CD4-positive, alpha-beta T cell treated with Interleukin-15 for 4 hours (primary cell): ENCODE measurements at regions not wholly inside any gene's neighbourhood (a gene's known extent, or its start where the extent isn't known, plus 50 kb on each side); places are given as distances from the start of the nearest gene placed in this dataset.

ENCODE experiments used
- DNase-seq: peaks from one replicate; pipeline ENCODE4 v3.0.0-alpha.2; 2020; ENCODE audit warnings: low spot score

DNA sequence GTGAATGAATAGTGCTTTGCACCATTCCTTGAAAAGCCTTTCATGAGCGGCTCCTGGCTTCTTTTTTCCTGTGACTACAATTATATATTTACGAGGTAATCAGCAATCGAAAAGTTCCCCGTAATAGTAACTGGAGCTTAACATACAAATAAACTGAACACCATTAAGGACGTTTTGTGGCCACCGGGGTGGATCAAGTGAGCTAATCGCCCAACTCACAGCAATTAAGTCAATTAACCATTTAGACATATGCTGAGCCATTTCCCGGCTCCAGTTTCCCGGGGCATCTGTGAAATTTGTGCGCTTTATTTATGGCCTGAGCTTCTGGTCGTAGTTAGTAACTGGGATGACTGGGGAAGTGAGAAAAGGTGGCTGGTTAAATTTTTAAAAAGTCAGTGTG is 465.2 kb downstream of the MIAT start:
- no peak for DNase-seq

DNA sequence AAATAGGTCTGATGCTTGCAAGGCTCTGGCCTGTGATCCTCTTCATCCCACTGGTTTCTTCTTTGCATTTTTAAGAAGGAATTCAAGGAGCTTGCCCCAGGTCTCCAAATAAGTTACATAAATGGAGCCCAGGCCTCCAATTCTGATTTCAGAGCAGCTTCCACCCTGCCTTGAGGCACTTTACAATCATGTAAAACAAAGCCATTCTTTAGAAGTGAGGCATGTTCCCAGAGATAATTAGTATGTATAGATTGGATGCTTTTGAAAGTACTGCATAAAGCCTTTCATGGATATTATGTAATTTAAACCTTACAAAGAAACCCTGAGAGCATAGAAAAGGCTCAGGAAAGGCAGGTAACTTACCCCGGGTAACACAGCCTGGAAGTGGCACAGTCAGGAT is 466.5 kb downstream of the MIAT start:
- DNase-seq: no peak

DNA sequence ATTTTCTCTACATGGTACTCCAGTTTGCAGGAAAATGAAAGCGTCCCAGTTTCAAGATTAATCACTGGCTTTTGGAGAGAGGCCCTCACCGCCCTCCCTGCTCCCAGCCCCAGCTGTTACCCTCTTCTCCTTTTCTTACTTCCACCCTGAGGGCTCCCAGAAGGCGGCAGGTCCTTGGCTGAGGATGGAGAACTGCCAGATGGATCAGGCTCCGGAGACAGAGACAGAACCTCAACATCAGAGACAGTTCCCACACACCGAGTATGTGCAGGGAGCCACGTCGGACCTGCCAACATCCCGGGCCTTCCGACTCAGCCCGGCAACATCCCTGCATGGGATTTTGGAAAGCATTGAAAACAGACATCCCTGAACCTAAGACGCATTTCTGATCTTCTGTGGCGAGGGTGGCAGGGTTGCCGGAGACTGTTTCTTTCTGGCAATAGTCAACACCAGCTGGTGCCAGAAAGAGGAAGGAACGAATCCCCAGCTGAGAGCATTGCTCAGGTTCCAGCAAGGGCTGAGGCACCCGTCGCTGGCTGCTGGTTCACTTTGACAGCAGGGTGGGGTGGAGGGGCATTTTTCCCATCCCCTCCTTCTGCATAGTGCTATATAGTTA is 467.1 kb downstream of the MIAT start:
- no peak for DNase-seq

DNA sequence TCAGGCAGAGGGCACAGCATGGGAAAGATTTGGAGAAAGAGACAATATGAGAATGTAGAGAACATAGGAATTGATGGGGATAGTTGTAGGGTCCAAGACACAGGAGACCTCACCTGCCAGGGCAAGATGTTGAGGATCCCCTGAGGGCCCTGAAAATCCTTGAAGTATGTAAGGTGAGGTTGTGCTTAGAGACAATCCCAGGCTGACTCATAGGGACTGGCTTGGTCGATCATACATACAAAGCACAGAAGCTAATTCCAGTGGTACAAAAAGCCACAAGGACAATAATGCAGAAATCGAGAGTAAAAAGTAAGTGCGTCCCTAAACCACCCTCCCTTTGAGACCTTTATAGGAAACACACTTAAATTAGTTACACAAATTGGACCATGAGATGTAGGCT is 468.2 kb downstream of the MIAT start:
- no peak for DNase-seq

DNA sequence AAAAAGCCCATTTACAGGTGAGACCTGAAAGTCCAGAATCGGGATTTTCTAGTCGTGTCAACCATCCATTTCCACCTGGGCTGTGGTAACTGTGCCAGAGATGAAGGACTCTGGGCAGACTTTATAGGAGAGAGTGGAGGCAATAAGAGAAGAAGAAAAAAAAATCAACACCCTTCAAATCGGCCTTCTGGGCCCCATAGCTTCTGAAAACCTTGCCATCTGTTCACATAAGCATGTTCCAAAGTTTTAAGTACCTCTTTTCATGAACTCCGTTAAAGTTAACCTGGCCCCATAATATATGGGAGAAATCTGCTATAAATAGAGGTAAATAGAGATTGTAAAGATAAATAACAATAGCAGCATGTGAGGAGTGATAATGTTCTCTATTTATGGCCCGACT is 470.5 kb downstream of the MIAT start:
- no peak for DNase-seq

DNA sequence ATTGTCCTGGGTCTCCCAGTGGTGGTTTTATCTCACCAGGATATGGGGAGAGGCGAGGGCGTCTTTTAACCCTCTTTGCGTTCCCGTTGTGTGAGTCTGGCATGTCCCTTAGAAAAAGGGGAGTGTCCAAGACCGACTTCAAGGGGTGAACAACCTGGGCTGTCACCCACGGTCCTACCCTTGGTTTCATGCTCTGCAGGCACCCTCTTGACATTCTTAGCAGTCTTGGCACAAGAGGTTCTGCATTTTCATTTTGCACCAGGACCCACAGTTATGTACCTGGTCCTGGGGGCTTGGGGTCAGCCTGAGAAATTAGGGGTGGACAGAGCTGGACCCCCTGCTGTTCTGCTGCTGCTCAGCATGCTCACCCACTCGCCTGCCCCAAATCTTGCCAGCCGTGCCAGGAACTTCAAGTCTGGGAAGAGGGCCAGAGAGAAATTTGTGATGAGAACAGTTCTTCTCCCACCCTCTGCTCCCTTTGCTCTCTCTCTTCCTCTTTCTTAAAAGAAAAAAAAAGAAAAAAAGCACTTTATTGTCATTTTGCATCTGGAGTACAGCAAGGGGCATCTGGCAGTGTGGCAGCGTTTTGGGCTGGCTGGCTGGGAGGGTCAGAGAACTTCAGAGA is 471.2 kb downstream of the MIAT start:
- DNase-seq: no peak

DNA sequence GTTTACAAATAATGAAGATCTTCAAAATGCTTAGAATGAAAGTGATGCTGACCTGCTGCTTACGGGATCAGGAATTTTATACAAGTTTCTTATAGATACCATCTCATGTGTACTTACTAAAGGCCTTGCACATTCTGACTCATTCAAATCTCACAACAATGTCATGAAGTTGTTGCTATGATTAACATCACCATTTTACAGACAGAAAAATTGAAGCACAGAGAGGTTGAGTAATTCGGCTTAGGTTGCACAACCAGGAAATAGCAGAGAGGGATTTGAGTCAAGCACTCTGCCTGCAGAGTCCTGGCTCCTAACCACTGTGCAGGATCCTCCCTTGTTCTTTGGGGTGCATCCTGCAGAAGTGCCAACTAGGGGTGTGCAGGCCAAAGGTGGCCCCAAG is 471.9 kb downstream of the MIAT start:
- no peak for DNase-seq

DNA sequence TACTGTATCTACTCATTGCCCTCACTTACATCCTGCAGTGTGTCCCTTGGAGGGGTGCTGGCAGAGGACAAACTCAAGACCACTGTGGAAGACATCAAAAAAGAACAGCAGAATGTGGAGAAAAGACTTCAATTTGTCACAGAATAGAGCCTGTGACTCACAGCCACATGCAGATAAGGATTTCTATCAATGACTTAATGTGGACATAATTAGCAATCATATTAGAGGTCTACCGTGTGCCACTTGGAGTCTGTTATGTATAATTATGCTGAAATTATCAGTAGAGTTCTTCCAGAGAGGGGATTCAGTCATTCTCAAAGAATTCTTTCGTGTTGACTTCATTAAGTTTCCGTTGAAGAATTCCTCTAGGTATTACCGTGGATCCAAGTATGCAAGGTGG is 473.5 kb downstream of the MIAT start:
- no peak for DNase-seq

DNA sequence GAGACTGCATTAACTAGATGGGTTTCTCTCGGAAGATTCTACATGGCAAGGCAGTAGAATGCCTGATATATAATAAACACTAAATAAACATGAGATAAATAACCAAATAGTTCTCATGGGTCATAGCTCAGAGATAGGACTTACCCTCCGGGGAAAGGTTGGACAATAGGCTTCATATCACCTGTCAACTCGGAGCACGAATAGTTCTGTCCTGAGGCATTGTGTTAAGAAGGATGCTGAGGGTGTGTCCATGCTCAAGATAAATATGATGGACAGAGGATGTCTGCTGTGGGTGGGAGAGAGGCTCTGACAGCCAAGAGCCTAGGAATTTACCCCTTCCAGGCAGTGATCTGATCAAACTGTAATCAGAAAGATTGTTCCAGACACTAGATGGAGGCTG is 474.0 kb downstream of the MIAT start:
- DNase-seq: no peak

DNA sequence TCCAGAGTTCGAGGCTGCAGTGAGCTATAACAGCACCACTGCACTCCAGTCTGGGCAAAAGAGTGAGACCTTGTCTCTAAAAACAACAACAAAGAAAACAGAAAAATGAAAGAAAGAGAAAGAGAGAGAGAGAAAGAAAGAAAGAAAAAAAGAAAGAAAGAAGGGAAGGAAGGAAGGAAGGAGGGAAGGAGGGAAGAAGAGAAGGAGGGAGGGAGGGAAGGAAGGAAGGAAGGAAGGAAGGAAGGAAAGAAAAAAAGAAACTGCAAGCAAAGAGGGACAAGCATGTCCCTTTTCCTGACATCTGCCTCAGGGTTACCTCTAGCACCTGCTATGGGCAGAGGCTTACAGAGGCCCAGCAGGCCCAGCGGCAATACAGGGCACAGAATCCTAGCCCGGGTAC is 475.0 kb downstream of the MIAT start:
- DNase-seq: no peak

DNA sequence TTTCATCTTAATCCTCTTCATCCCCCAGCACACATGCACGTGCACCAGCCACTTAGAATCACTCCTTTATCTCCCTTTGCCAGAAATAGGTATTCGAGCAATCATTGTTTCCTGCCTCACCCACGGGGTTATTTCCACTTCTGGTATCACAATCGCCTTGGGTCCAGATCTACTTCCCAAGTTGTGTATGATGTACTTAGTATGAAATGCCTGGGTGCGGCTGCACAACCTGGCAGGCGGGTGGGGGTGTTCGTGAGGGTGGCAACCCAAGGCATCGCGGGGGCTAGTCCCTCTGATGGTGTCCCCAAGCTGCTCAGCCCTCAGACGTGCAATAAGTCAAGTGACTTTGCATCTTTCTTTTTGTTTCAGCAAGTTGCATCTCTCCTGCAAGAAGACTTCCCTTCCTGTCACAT is 475.6 kb downstream of the MIAT start:
- no peak for DNase-seq

DNA sequence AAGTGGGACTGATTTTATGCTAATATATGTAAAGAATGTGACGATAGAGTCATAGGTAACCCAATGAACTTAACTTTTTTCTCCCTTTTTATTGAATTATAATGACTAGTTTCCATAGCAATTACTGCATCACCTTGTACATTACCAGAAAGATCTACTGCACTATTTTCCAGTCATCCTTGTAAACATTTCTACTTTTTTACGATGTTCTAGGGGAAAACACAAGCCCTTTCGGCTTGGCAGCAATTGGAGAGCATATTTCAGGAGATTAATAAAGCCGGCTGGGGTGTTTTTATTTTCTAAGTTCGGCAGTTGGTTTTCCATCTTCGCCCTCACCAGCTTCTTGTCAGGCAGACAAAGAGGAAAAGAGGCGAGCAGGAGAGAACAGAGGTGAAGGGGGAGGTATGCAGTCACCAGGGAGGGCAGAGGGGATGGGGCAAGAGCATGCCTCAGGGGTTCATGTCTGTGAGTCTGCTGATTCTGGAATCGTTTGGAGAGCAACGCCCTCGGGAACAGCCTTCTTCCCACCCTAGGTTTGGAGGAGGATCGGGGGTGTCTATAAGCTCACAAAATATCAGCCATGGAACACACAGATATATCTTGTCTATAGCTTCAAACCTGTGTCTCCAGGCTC is 476.4 kb downstream of the MIAT start:
- no peak for DNase-seq

DNA sequence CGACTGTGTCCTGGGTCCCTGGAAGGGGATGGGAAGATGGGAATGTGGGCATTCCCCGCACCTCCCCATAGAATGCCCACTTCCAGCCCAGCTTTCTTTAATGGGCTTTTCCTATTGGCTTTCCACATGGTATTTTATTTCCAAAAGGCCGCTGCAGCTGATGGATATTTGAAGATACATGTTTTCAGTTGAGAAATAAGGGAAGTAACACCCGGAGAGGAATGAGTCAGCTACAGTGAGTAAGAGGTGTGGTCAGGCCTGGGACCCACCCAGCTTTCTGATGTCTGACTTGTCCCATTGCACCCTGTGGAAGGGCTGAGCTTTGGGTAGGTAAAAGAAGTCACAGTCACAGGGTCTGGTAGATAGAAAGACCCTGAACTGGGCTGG is 476.9 kb downstream of the MIAT start:
- no peak for DNase-seq

DNA sequence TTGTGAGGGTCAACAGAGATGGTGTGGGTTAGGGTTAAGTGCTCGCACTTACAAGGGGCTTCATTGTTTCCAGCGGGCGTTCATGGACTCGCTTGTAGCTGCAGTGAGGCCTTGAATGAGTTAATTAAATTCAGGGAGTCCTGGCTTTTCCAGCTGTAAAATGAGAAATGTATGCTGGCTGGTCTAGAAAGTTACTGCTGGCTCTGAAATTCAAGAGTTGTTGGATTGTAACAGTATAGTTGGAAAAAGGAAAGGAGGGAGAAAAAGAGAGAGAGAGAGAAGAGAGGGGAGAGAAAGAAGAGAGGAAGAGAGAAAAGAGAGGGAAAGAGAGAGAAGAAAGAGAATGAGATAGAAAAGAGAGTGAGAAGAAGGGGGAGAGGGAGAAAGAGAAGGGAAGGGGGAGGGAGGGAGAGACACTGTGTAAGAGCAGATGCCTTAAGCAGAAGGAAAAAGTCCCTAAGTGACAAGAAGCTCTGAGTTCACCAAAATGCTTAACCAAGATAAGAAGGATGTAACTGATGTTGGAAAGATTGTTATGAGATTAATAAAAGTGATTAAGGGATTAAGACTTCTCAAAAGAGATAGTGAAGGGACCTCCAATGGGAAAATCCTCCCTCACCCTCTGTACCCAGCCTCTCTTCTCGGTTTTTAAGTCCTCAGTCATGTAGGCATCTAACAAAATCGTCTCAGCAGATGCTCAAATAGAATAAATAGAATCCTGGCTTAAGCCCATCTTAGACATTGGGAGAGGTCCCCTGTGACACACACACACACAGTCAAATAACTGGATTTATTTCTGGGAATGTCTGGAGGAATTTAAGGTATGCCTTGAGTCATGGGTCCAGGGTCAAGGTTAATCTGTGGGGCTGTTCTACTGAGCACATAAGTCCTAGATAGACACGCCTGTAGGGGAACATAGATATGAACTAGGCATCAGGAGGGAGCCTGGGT is 477.9 kb downstream of the MIAT start:
- no peak for DNase-seq

DNA sequence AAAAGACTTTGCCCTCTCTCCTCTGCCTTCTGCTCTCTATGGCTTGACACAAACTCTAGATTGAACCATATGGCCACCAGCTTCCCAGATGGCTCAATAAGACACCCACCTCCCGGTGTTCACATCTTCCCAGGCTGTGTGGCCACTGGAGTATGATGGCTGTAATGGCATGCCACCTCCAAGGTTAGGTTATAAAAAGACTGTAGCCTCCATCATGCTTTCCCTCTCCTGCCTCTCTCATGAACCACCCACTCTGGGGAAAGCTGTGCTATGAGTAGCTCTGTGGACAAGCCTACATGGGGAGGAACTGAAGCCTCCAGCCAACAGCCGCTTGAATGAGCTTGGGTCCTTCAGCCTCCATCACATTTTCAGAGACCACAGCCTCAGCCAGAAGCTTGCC is 479.2 kb downstream of the MIAT start:
- DNase-seq: no peak

DNA sequence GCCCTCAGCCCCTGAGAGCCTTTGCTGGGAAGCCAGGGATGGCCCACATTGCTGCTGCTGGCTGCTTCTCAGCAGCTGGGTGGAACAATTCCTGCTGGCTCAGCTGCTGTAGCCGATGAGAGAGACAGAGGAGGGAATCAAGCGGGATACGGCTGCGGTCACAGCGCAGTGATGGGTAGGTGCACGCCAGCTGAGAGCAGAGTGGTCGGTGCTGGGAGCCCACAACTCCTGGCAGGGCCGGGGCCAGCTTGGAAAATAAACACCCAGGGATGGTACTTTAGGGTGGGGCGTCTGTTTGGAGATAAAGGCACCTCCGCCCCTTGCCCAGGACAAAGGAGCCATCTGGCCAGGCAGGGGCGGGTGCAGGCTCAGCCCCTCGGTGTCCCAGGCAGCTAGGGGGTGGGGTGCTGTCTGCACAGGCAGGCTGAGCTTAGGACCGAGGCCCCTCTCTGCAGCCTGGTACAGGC is 480.5 kb downstream of the MIAT start:
- DNase-seq: no peak

DNA sequence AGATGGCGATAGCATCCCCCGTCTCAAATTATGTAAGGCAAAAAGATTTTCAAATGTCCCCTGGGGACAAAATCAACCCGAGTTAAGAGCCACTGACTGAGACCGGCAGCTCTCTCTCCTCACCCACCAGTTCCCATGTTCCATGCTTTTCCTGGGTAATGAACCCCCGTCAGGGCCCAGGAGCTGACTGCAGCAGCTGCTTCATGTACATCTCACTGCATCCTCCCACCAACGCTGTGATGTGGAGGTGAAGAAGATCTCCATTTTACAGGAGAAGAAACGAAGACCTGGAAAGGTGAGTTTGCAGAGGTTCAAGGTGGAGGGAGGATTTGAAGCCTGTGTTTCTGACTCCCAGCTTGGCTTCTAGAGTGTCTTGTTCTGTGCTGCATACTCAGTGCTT is 481.1 kb downstream of the MIAT start:
- no peak for DNase-seq

DNA sequence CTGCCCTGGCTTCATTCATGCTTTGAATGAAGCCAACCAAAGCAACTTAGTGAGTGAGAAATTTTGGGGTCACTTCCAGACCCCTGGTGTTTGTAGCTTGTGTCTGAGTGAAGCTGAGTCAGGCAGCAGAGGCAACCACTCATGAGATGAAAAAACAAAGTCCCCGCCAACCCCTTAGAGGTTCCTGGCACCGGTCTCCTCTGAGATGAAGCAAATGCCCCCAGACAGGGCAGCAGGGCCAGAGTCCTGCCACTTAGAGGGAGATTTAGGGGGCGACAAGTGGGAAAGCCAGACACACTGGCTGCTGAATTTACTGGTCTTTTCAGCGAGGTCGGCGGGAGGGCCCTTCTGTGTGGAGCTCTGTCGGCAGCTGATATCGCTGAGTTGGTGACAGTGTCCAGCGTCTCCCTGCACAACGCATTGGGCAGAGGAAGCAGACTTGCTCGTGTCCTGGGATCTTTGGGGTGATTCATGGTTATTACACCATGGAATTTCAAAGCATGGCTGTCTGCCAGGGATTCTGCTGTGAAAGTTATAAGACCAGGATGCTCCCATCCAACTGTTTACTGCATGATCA is 482.6 kb downstream of the MIAT start:
- DNase-seq: no peak

DNA sequence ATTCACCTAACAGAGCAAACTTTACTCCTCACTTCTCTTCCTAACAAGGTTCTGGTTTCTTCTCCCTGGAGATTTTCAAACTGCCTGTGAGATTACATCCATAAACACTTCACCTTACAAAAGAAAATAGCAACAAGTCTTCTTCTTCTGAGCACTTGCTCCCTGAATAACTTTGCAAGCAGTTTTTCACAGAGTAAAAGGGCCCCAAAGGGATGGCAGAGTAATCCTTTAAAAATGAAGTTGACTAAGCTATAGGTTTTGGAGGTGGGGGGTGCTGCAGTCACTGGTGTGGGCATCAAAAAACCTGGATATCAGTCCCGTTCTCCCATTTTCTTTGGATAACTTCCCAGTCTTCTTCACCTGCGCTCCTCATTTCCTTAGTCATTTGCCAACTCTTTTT is 484.9 kb downstream of the MIAT start:
- DNase-seq: no peak

DNA sequence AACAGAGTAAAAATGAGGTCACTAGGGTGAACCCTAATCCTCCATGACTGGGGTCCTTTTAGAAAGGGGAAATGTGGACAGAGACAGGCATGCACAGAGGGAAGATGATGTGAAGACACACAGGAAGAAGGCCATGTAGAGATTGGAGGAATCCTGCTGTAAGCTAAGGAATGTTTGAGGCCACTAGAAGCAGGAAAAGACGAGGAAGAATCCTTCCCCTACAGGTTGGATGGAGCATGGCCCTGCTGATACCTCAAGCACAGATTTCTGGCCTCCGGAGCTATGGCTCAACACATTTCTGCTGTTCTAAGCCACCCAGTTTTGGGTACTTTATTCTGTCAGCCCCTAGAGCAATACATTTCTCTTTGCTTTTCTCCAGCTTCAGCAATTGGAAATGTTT is 486.9 kb downstream of the MIAT start:
- DNase-seq: no peak

DNA sequence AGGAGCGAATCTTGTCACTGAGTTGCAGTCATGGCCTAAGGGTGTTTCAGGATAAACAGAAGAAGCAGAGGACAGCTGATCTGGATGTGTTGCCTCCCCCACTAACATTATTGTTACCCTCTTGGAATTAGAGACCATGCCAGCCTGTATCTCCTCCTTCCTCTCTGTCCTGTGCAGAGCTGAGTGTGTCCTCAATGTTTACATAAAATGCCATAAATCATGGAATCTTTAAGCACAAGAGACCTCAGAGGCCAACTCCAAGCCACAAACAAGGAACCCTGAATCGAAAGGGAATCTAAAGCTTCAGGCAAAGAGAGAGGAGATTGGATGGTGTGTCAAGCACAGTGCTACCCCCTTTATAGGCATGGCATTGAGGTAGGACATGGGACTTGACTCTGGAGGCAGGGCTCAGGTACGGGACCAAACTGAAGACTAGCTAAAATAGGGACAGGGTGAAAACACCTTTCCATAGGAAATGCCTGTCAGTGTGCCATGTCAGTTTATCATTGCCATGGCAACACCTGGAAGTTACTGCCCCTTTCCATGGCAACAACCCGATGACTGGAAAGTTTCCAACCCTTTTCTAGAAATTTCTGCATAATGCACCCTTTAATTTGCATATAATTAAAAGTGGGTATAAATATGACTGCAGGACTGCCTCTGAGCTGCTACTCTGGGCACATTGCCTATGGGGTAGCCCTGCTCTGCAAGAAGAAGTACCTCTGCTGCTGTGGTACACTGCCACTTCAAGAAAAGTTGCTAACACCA is 489.7 kb downstream of the MIAT start:
- no peak for DNase-seq

DNA sequence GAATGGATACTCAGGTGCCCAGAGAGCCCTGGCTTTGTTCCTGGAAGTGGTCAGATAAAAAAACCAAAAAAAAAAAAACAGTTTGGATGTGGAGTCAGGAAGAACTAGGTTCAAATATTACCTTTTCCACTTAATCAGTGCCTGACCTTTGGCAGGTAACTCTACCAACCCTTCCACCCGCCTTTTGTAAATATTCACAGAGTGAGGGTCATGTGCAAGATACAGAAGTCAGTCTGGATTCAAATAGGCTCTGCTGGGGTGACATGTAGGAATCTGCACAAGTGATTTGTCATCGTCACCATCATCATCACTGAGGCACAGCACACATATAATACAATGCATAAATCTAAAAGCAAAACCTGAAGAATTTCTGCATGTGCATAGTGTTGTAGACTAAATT is 490.7 kb downstream of the MIAT start:
- DNase-seq: no peak
